ENCODE measurements at regions not wholly inside any gene's neighbourhood (a gene's known extent, or its start where the extent isn't known, plus 50 kb on each side); places are given as distances from the start of the nearest gene placed in this dataset.
A peak's percentile ranks its signal among the peaks of the same experiment; 100 is the strongest.

DNA sequence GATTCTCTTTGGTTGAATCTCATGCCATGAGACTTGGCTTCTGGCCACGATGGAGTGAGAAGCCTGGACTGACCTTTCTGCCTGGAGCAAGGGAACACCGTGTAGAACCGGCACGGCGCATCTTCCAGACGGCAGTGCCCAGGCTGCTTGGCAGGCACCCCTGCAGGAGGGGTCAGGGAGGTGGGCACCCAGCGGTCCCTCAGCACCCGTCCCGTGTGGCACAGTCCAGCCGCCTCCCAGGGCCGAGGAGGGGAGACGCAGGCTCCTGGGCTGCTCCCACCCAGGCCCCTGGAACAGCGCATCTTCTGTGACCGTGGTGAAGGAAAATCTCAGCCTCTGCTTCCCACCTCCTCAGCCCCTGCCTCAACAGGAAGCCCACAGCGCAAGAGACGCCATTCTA lies 95.7 kb downstream of the CMPK2 start:
- Histone ChIP-seq H3K9me3 (no peaks in the 10 kb centered on the region), H3K36me3 (ENCODE audit: control insufficient read depth in 2 of 2, extremely low read depth in 1 of 2, insufficient read depth in 1 of 2, low read length in 1 of 2) (no peaks in the 10 kb centered on the region), H3K4me3 (ENCODE audit: control insufficient read depth in 1 of 2, extremely low read depth in 1 of 2, low read length in 1 of 2) (no peak overlapping the region), H3K27ac (ENCODE audit: low read length) (no peak overlapping the region), H3K4me1 (ENCODE audit: control insufficient read depth in 1 of 2, extremely low read depth in 1 of 2, insufficient read depth in 2 of 2, low read length in 2 of 2) (peaks cover 0 to 4% of the 10 kb centered on the region in 2 experiments), H3K27me3 (replicated peaks in 1 of 2; ENCODE audit: control insufficient read depth in 2 of 2, extremely low read depth in 1 of 2, insufficient read depth in 2 of 2, low read length in 1 of 2) (peaks cover 6 to 34% of the 10 kb centered on the region in 2 experiments)
- Mint-ChIP-seq H3K27me3 (peaks cover 22 to 24% of the 10 kb centered on the region in 2 donors), H3K4me3 (no peak overlapping the region), H3K9me3 (no peaks in the 10 kb centered on the region), H3K36me3 (no peaks in the 10 kb centered on the region), H3K27ac (no peak overlapping the region), H3K4me1 (peaks cover 0 to 14% (median 11%) of the 10 kb centered on the region in 3 donors)
- ChIA-PET POLR2A (no interaction called here), CTCF (no interaction called here)
- 95% methylated on average over 11 of the region's 16 CpGs for WGBS (ENCODE audit: insufficient coverage)
- ATAC-seq (replicated peaks in 1 of 4) (no peak), DNase-seq (no peak)

GRCh38 chr2:6771634-6772611 lies 93.8 kb downstream of the CMPK2 start:
- Mint-ChIP-seq H3K9me3 (no peaks in the 10 kb centered on the region), H3K4me3 (no peak overlapping the region), H3K4me1 (peaks cover 0 to 14% (median 11%) of the 10 kb centered on the region in 3 donors), H3K27me3 (peaks cover 25% of the 10 kb centered on the region in 2 donors), H3K36me3 (no peaks in the 10 kb centered on the region), H3K27ac (no peak overlapping the region)
- Histone ChIP-seq H3K9me3 (no peaks in the 10 kb centered on the region), H3K27me3 (replicated peaks in 1 of 2; ENCODE audit: control insufficient read depth in 2 of 2, extremely low read depth in 1 of 2, insufficient read depth in 2 of 2, low read length in 1 of 2) (peaks cover 6 to 31% of the 10 kb centered on the region in 2 experiments), H3K27ac (ENCODE audit: low read length) (no peak overlapping the region), H3K4me3 (ENCODE audit: control insufficient read depth in 1 of 2, extremely low read depth in 1 of 2, low read length in 1 of 2) (no peak overlapping the region), H3K4me1 (ENCODE audit: control insufficient read depth in 1 of 2, extremely low read depth in 1 of 2, insufficient read depth in 2 of 2, low read length in 2 of 2) (peaks cover 0 to 4% of the 10 kb centered on the region in 2 experiments), H3K36me3 (ENCODE audit: control insufficient read depth in 2 of 2, extremely low read depth in 1 of 2, insufficient read depth in 1 of 2, low read length in 1 of 2) (no peaks in the 10 kb centered on the region)
- CTCF ChIA-PET, result no interaction called here
- 69% methylated on average over 5 of the region's 19 CpGs for WGBS (ENCODE audit: insufficient coverage)
- POLR2A ChIA-PET, result no interaction called here
- no peak for ATAC-seq (replicated peaks in 1 of 4)
- DNase-seq, result no peak

GRCh38 chr2:6773007-6773693 lies 92.6 kb downstream of the CMPK2 start:
- peak; percentile 60 to 84 (median 76) for ATAC-seq (replicated peaks in 1 of 4)
- peak; percentile 15 to 75 (median 57) for DNase-seq
- H3K27me3 ChIP-seq (replicated peaks in 1 of 2; ENCODE audit: control insufficient read depth in 2 of 2, extremely low read depth in 1 of 2, insufficient read depth in 2 of 2, low read length in 1 of 2), result peaks cover 6 to 27% of the 10 kb centered on the region in 2 experiments

GRCh38 chr2:6773694-6774044 lies 92.0 kb downstream of the CMPK2 start:
- H3K4me3 ChIP-seq (ENCODE audit: control insufficient read depth in 1 of 2, extremely low read depth in 1 of 2, low read length in 1 of 2), result no peak overlapping the region
- H3K27ac ChIP-seq (ENCODE audit: low read length), result no peak overlapping the region
- CTCF ChIA-PET, result interaction anchor here in 1 of 2 donors (1.3 kb wide), 1 partner anchor 11 kb away, joined by 4 read pairs; no protein-coding TSS in a partner anchor
- 68% methylated on average over 5 of the region's 7 CpGs for WGBS (ENCODE audit: insufficient coverage)
- POLR2A ChIA-PET, result no interaction called here
- H3K9me3 Mint-ChIP-seq, result no peaks in the 10 kb centered on the region
- peak overlapping the region in 1 of 3 donors; percentile 50 for H3K4me3 Mint-ChIP-seq
- ATAC-seq (replicated peaks in 1 of 4) (no peak), DNase-seq (no peak)
- H3K9me3 ChIP-seq, result no peaks in the 10 kb centered on the region
- no peaks in the 10 kb centered on the region for H3K36me3 Mint-ChIP-seq
- peaks cover 0 to 14% (median 11%) of the 10 kb centered on the region in 3 donors for H3K4me1 Mint-ChIP-seq
- H3K36me3 ChIP-seq (ENCODE audit: control insufficient read depth in 2 of 2, extremely low read depth in 1 of 2, insufficient read depth in 1 of 2, low read length in 1 of 2), result no peaks in the 10 kb centered on the region
- peaks cover 6 to 27% of the 10 kb centered on the region in 2 experiments for H3K27me3 ChIP-seq (replicated peaks in 1 of 2; ENCODE audit: control insufficient read depth in 2 of 2, extremely low read depth in 1 of 2, insufficient read depth in 2 of 2, low read length in 1 of 2)
- H3K4me1 ChIP-seq (ENCODE audit: control insufficient read depth in 1 of 2, extremely low read depth in 1 of 2, insufficient read depth in 2 of 2, low read length in 2 of 2), result peaks cover 0 to 4% of the 10 kb centered on the region in 2 experiments
- H3K27me3 Mint-ChIP-seq, result peaks cover 25% of the 10 kb centered on the region in 2 donors
- H3K27ac Mint-ChIP-seq, result no peak overlapping the region

More at GRCh38 chr2:6773007-6773693, 92.6 kb downstream of the CMPK2 start:
- Histone ChIP-seq H3K4me1 (ENCODE audit: control insufficient read depth in 1 of 2, extremely low read depth in 1 of 2, insufficient read depth in 2 of 2, low read length in 2 of 2) (peaks cover 0 to 4% of the 10 kb centered on the region in 2 experiments), H3K9me3 (no peaks in the 10 kb centered on the region), H3K36me3 (ENCODE audit: control insufficient read depth in 2 of 2, extremely low read depth in 1 of 2, insufficient read depth in 1 of 2, low read length in 1 of 2) (no peaks in the 10 kb centered on the region), H3K4me3 (ENCODE audit: control insufficient read depth in 1 of 2, extremely low read depth in 1 of 2, low read length in 1 of 2) (no peak overlapping the region), H3K27ac (ENCODE audit: low read length) (no peak overlapping the region)
- Mint-ChIP-seq H3K36me3 (no peaks in the 10 kb centered on the region), H3K27ac (no peak overlapping the region), H3K9me3 (no peaks in the 10 kb centered on the region), H3K4me3 (peak overlapping the region in 1 of 3 donors; percentile 50), H3K4me1 (peaks cover 0 to 14% (median 11%) of the 10 kb centered on the region in 3 donors), H3K27me3 (peaks cover 25% of the 10 kb centered on the region in 2 donors)
- CTCF ChIA-PET, result no interaction called here
- 10% methylated on average over 21 of the region's 29 CpGs for WGBS (ENCODE audit: insufficient coverage)
- POLR2A ChIA-PET, result no interaction called here

DNA sequence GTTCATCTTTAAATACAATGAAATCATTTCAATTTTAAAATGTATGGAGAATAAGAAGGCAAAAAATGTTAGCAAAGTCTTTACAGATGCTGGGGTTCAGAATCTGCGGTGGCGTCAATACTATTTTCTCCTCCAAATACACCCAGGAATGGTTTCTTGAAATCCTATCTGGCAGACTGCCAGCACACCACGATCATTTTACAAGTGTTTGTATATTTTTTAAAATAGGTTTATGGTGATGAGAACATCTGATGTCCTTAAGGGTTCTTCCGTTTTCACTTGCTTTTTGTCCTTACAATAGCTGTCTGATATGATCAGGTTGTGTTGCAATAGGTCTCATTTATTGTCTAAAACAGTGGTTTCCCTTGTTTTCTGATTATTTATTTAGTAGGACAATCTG lies 89.6 kb downstream of the CMPK2 start:
- Mint-ChIP-seq H3K4me1 (peaks cover 10 to 18% (median 15%) of the 10 kb centered on the region in 3 donors), H3K27me3 (peaks cover 25% of the 10 kb centered on the region in 2 donors), H3K9me3 (no peaks in the 10 kb centered on the region), H3K4me3 (no peak overlapping the region), H3K36me3 (no peaks in the 10 kb centered on the region), H3K27ac (no peak overlapping the region)
- Histone ChIP-seq H3K4me1 (ENCODE audit: control insufficient read depth in 1 of 2, extremely low read depth in 1 of 2, insufficient read depth in 2 of 2, low read length in 2 of 2) (peaks cover 0 to 10% of the 10 kb centered on the region in 2 experiments), H3K4me3 (ENCODE audit: control insufficient read depth in 1 of 2, extremely low read depth in 1 of 2, low read length in 1 of 2) (no peak overlapping the region), H3K27ac (ENCODE audit: low read length) (no peak overlapping the region), H3K36me3 (ENCODE audit: control insufficient read depth in 2 of 2, extremely low read depth in 1 of 2, insufficient read depth in 1 of 2, low read length in 1 of 2) (no peaks in the 10 kb centered on the region), H3K9me3 (no peaks in the 10 kb centered on the region), H3K27me3 (replicated peaks in 1 of 2; ENCODE audit: control insufficient read depth in 2 of 2, extremely low read depth in 1 of 2, insufficient read depth in 2 of 2, low read length in 1 of 2) (peaks cover 6 to 25% of the 10 kb centered on the region in 2 experiments)
- no peak for ATAC-seq (replicated peaks in 1 of 4)
- no CpG with 5 or more reads among the region's 4 CpGs for WGBS (ENCODE audit: insufficient coverage)
- ChIA-PET POLR2A (no interaction called here), CTCF (no interaction called here)
- DNase-seq, result no peak

DNA sequence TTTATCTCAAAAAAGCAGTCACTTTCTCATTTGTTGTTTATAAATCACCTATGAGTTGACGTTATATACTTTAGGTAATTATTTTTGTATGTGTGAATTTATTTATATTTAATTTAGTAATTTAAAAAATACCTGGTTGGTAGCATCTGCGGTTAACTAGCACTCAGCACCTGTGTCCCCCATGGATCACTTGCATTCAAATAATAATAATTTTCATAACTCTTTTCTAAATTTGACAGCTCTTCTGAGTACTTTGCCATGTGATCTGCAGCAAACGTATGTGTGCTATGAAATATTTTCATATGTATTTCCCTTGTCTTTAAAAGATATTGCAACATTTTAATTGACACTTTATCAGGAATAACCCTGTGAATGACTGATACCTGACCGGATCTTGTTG lies 88.1 kb downstream of the CMPK2 start:
- H3K27me3 Mint-ChIP-seq, result peaks cover 21% of the 10 kb centered on the region in 2 donors
- no peak overlapping the region for H3K27ac ChIP-seq (ENCODE audit: low read length)
- H3K9me3 Mint-ChIP-seq, result no peaks in the 10 kb centered on the region
- ChIA-PET CTCF (no interaction called here), POLR2A (no interaction called here)
- H3K36me3 ChIP-seq (ENCODE audit: control insufficient read depth in 2 of 2, extremely low read depth in 1 of 2, insufficient read depth in 1 of 2, low read length in 1 of 2), result no peaks in the 10 kb centered on the region
- H3K4me3 ChIP-seq (ENCODE audit: control insufficient read depth in 1 of 2, extremely low read depth in 1 of 2, low read length in 1 of 2), result no peak overlapping the region
- peaks cover 0 to 14% of the 10 kb centered on the region in 2 experiments for H3K4me1 ChIP-seq (ENCODE audit: control insufficient read depth in 1 of 2, extremely low read depth in 1 of 2, insufficient read depth in 2 of 2, low read length in 2 of 2)
- no peak overlapping the region for H3K27ac Mint-ChIP-seq
- H3K4me1 Mint-ChIP-seq, result peaks cover 19 to 23% (median 21%) of the 10 kb centered on the region in 3 donors
- ATAC-seq (replicated peaks in 1 of 4), result no peak
- DNase-seq, result no peak
- H3K27me3 ChIP-seq (replicated peaks in 1 of 2; ENCODE audit: control insufficient read depth in 2 of 2, extremely low read depth in 1 of 2, insufficient read depth in 2 of 2, low read length in 1 of 2), result peaks cover 6 to 13% of the 10 kb centered on the region in 2 experiments
- no CpG with 5 or more reads among the region's 4 CpGs for WGBS (ENCODE audit: insufficient coverage)
- H3K4me3 Mint-ChIP-seq, result no peak overlapping the region
- H3K36me3 Mint-ChIP-seq, result no peaks in the 10 kb centered on the region
- no peaks in the 10 kb centered on the region for H3K9me3 ChIP-seq
